HCT116 (cell line): ENCODE measurements at regions not wholly inside any gene's neighbourhood (a gene's known extent, or its start where the extent isn't known, plus 50 kb on each side); places are given as distances from the start of the nearest gene placed in this dataset.
"Not testable (repeated sequence)": the region's sequence is repeated elsewhere in the genome, so short reads cannot be mapped to it uniquely, and the experiment has no call there.

Experiments
- ATF3 ChIP-seq: IDR thresholded peaks from 2 replicates; pipeline ENCODE4 v1.6.1; 2012
- CTCF ChIP-seq, 3 experiments: fragments of 200-600 bp in 1 of 3; sonication (generic) in 1 of 3; IDR thresholded peaks in 2 of 3; conservative IDR thresholded peaks in 1 of 3; 2 replicates each; pipeline ENCODE4 v1.5.1; 2012 to 2017; ENCODE audit warnings: low read depth in 2 of 3, low read length in 2 of 3, antibody characterized with exemption in 1 of 3, borderline replicate concordance in 1 of 3, control low read depth in 1 of 3, mild to moderate bottlenecking in 1 of 3, mixed read lengths in 1 of 3, mixed run types in 1 of 3, moderate library complexity in 1 of 3; ENCODE audit not compliant: insufficient read depth in 1 of 3
- POLR2A ChIP-seq: IDR thresholded peaks from 2 replicates; pipeline ENCODE4 v1.7.0; 2011; ENCODE audit warnings: borderline replicate concordance; ENCODE audit not compliant: insufficient read depth, insufficient read length; ENCODE audit errors: extremely low read depth
- SP1 ChIP-seq: IDR thresholded peaks from 2 replicates; pipeline ENCODE4 v1.6.1; 2012; ENCODE audit warnings: low read depth

- not testable (repeated sequence) for TF ChIP-seq CTCF (IDR thresholded peaks at IDR 0.05 in 2 of 3, conservative IDR thresholded peaks at IDR 0.05 in 1 of 3; ENCODE audit: borderline replicate concordance in 1 of 3, insufficient read depth in 1 of 3, low read depth in 2 of 3, low read length in 2 of 3); ATF3; POLR2A; SP1
Observed at GRCh38 chr21:6068098-6068831, 4453.1 kb upstream of the TPTE start.
